OCI-LY7 (cell line): ENCODE measurements at regions not wholly inside any gene's neighbourhood (a gene's known extent, or its start where the extent isn't known, plus 50 kb on each side); places are given as distances from the start of the nearest gene placed in this dataset.

Source experiments
- BruUV-seq: library from RNA; stranded (reverse); fragments of 400-500 nt; replicated peaks from 2 replicates; lab custom pipeline; 2021; lab: Mats Ljungman, UMichigan
- CTCF ChIA-PET: fragments of 300-600 bp; sonication (Branson Sonifier 250); formaldehyde crosslinking; loops from one replicate; lab custom pipeline; 2022; ENCODE audit warnings: antibody characterized with exemption; ENCODE audit not compliant: unreplicated experiment; lab: Charles Lee
- POLR2A ChIA-PET: fragments of 300-600 bp; sonication (Branson Sonifier 250); formaldehyde crosslinking; loops from one replicate; lab custom pipeline; 2022; ENCODE audit warnings: antibody characterized with exemption; lab: Charles Lee
- DNase-seq: peaks from one replicate; pipeline ENCODE4 v3.0.0-alpha.2; 2015; ENCODE audit warnings: low spot score
- H2AFZ ChIP-seq: fragments of 200-600 bp; sonication (generic), shearing (Covaris generic); 2 replicates; pipeline ENCODE4 v1.6.1; 2014; ENCODE audit warnings: mild to moderate bottlenecking, antibody characterized with exemption, low read length, moderate library complexity
- H3K27ac ChIP-seq: fragments of 200-600 bp; sonication (generic); 2 replicates; pipeline ENCODE4 v1.5.1; 2014; ENCODE audit warnings: mixed run types, low read depth, mild to moderate bottlenecking, moderate library complexity, low read length, inconsistent platforms; ENCODE audit not compliant: poor library complexity, severe bottlenecking
- H3K36me3 ChIP-seq: fragments of 200-600 bp; sonication (generic); 2 replicates; pipeline ENCODE4 v1.6.1; 2014; ENCODE audit warnings: mild to moderate bottlenecking, antibody characterized with exemption, low read length, moderate library complexity, mixed read lengths; ENCODE audit not compliant: insufficient read depth
- H3K4me1 ChIP-seq: fragments of 200-600 bp; sonication (generic); 2 replicates; pipeline ENCODE4 v1.5.1; 2014; ENCODE audit warnings: mild to moderate bottlenecking, low read length; ENCODE audit not compliant: insufficient read depth, poor library complexity, severe bottlenecking
- H3K4me2 ChIP-seq: fragments of 200-600 bp; sonication (generic); 2 replicates; pipeline ENCODE4 v1.6.1; 2014; ENCODE audit warnings: mild to moderate bottlenecking, low read length
- H3K4me3 ChIP-seq: fragments of 200-600 bp; sonication (generic); 2 replicates; pipeline ENCODE4 v1.5.1; 2014; ENCODE audit warnings: mild to moderate bottlenecking, low read depth, low read length; ENCODE audit not compliant: poor library complexity, severe bottlenecking
- H3K79me2 ChIP-seq: fragments of 200-600 bp; sonication (generic); 2 replicates; pipeline ENCODE4 v1.6.1; 2016; ENCODE audit warnings: low read depth, mild to moderate bottlenecking, low read length, moderate library complexity, mixed read lengths; ENCODE audit not compliant: insufficient read depth
- H3K9me2 ChIP-seq: fragments of 200-600 bp; sonication (generic); 2 replicates; pipeline ENCODE4 v1.6.1; 2016; ENCODE audit warnings: mild to moderate bottlenecking, low read length, mixed read lengths; ENCODE audit not compliant: insufficient read depth
- H3K9me3 ChIP-seq: fragments of 200-600 bp; sonication (generic); 2 replicates; pipeline ENCODE4 v1.6.1; 2014; ENCODE audit warnings: mild to moderate bottlenecking, mixed run types, low read length, mixed read lengths
- H4K20me1 ChIP-seq: fragments of 200-600 bp; sonication (generic); 2 replicates; pipeline ENCODE4 v1.6.1; 2014; ENCODE audit warnings: mild to moderate bottlenecking, antibody characterized with exemption, low read length, moderate library complexity, mixed read lengths; ENCODE audit not compliant: insufficient read depth
- EZH2phosphoT487 ChIP-seq: fragments of 200-600 bp; sonication (generic); IDR thresholded peaks from 2 replicates; pipeline ENCODE4 v1.6.1; 2018; ENCODE audit warnings: low read depth, borderline replicate concordance, mild to moderate bottlenecking, mixed run types, antibody characterized with exemption, low read length, moderate library complexity, mixed read lengths
- intact Hi-C: fragments of 100-400 bp; cut with micrococcal nuclease; formaldehyde crosslinking; loops from one replicate; pipeline ENCODE4 v1.10.0; 2022; ENCODE audit not compliant: unreplicated experiment
- TF ChIP-seq, protein P1 (sequence below): fragments of 200-600 bp; sonication (generic); conservative IDR thresholded peaks from 2 replicates; pipeline ENCODE4 v1.5.1; 2014; ENCODE audit warnings: mild to moderate bottlenecking, antibody characterized with exemption, low read length, moderate library complexity, mixed read lengths

- H3K4me3 ChIP-seq = no peak overlapping the region
- H4K20me1 ChIP-seq = no peaks in the 10 kb centered on the region
- no peaks in the 10 kb centered on the region for H3K79me2 ChIP-seq
- CTCF ChIA-PET = no interaction called here
- no peaks in the 10 kb centered on the region for H3K36me3 ChIP-seq
- POLR2A ChIA-PET = no interaction called here
- no peak for TF ChIP-seq EZH2phosphoT487
- TF ChIP-seq, protein P1, sequence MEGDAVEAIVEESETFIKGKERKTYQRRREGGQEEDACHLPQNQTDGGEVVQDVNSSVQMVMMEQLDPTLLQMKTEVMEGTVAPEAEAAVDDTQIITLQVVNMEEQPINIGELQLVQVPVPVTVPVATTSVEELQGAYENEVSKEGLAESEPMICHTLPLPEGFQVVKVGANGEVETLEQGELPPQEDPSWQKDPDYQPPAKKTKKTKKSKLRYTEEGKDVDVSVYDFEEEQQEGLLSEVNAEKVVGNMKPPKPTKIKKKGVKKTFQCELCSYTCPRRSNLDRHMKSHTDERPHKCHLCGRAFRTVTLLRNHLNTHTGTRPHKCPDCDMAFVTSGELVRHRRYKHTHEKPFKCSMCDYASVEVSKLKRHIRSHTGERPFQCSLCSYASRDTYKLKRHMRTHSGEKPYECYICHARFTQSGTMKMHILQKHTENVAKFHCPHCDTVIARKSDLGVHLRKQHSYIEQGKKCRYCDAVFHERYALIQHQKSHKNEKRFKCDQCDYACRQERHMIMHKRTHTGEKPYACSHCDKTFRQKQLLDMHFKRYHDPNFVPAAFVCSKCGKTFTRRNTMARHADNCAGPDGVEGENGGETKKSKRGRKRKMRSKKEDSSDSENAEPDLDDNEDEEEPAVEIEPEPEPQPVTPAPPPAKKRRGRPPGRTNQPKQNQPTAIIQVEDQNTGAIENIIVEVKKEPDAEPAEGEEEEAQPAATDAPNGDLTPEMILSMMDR = no peak
- H3K9me2 ChIP-seq = no peaks in the 10 kb centered on the region
- H3K4me2 ChIP-seq = no peak overlapping the region
- no peak overlapping the region for H3K27ac ChIP-seq
- H3K4me1 ChIP-seq = no peaks in the 10 kb centered on the region
- BruUV-seq = no TSS peak
- no peak for DNase-seq
- intact Hi-C loops = no loop called here
- no peak overlapping the region for H2AFZ ChIP-seq
- no peaks in the 10 kb centered on the region for H3K9me3 ChIP-seq
Measured at GRCh38 chr4:23579166-23579565, 310.7 kb downstream of the PPARGC1A start.

DNA sequence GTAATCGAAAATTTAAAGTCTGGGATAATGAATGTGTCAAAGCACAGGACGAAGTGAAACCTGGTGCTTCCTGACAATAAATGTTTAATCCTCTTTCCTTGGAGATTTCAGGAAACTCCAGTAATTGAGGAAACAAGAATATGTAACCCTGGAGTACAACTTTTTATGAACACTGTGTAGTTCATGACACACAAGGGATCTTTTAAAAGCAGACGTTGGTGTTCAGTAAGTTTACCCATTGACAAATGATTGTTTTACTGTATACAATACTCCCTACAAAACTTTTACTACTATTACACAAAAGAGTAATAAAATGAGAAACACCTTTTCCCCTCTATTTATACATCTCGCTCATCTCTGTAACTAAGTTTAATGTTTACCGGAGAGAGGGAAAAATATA is 312.4 kb downstream of the PPARGC1A start:
- H3K9me3 ChIP-seq = no peaks in the 10 kb centered on the region
- H3K4me3 ChIP-seq = no peak overlapping the region
- intact Hi-C loops = no loop called here
- no peaks in the 10 kb centered on the region for H4K20me1 ChIP-seq
- H3K36me3 ChIP-seq = no peaks in the 10 kb centered on the region
- no peaks in the 10 kb centered on the region for H3K4me1 ChIP-seq
- no peak overlapping the region for H3K27ac ChIP-seq
- H2AFZ ChIP-seq = no peak overlapping the region
- no peaks in the 10 kb centered on the region for H3K79me2 ChIP-seq
- no peak overlapping the region for H3K4me2 ChIP-seq
- CTCF ChIA-PET = no interaction called here
- DNase-seq = no peak
- POLR2A ChIA-PET = no interaction called here
- no peaks in the 10 kb centered on the region for H3K9me2 ChIP-seq
- BruUV-seq = no TSS peak
- TF ChIP-seq, protein P1 = no peak
- TF ChIP-seq EZH2phosphoT487 = no peak

- intact Hi-C loops = no loop called here
- no peaks in the 10 kb centered on the region for H3K36me3 ChIP-seq
- no peaks in the 10 kb centered on the region for H3K79me2 ChIP-seq
- no peaks in the 10 kb centered on the region for H3K9me2 ChIP-seq
- no peak overlapping the region for H3K4me2 ChIP-seq
- POLR2A ChIA-PET = no interaction called here
- H3K4me1 ChIP-seq = no peaks in the 10 kb centered on the region
- DNase-seq = no peak
- H3K4me3 ChIP-seq = no peak overlapping the region
- TF ChIP-seq, protein P1 = no peak
- TF ChIP-seq EZH2phosphoT487 = no peak
- no peak overlapping the region for H3K27ac ChIP-seq
- CTCF ChIA-PET = no interaction called here
- no peak overlapping the region for H2AFZ ChIP-seq
- no peaks in the 10 kb centered on the region for H4K20me1 ChIP-seq
- no peaks in the 10 kb centered on the region for H3K9me3 ChIP-seq
- BruUV-seq = no TSS peak
Measured at GRCh38 chr4:23572382-23572781, 317.5 kb downstream of the PPARGC1A start.
